ENCODE measurements at regions not wholly inside any gene's neighbourhood (a gene's known extent, or its start where the extent isn't known, plus 50 kb on each side); places are given as distances from the start of the nearest gene placed in this dataset.
"Not testable (repeated sequence)": the region's sequence is repeated elsewhere in the genome, so short reads cannot be mapped to it uniquely, and the experiment has no call there.

DNA sequence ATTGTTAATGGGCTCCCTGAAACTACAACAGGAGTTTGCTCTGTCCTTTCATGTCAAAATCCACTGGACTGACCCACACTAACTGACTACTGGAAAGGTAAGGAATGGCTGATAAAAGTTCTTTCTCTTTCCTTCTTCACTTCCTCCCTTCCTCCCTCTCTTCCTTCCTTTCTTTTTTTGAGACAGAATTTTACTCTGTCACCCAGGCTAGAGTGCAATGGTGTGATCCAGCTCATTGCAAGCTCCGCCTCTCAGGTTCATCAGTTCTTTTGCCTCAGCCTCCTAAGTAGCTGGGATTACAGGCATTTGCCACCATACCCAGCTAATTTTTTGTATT lies 85.2 kb downstream of the IGLL1 start:
- H3K4me3 ChIP-seq (ENCODE audit: low read depth, poor library complexity, severe bottlenecking), result no peak overlapping the region
- 77 to 88% methylated on average over 1 of the region's 1 CpG for WGBS, 2 donors
- DNase-seq (ENCODE audit: low spot score in 2 of 2), result no peak
- intact Hi-C loops (cut with DNase I; ENCODE audit: low total_unique reads), result no loop called here
- TF ChIP-seq, protein P1, sequence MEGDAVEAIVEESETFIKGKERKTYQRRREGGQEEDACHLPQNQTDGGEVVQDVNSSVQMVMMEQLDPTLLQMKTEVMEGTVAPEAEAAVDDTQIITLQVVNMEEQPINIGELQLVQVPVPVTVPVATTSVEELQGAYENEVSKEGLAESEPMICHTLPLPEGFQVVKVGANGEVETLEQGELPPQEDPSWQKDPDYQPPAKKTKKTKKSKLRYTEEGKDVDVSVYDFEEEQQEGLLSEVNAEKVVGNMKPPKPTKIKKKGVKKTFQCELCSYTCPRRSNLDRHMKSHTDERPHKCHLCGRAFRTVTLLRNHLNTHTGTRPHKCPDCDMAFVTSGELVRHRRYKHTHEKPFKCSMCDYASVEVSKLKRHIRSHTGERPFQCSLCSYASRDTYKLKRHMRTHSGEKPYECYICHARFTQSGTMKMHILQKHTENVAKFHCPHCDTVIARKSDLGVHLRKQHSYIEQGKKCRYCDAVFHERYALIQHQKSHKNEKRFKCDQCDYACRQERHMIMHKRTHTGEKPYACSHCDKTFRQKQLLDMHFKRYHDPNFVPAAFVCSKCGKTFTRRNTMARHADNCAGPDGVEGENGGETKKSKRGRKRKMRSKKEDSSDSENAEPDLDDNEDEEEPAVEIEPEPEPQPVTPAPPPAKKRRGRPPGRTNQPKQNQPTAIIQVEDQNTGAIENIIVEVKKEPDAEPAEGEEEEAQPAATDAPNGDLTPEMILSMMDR (IDR thresholded peaks at IDR 0.05), result no peak
- no peak for TF ChIP-seq POLR2A (IDR thresholded peaks at IDR 0.05)

DNA sequence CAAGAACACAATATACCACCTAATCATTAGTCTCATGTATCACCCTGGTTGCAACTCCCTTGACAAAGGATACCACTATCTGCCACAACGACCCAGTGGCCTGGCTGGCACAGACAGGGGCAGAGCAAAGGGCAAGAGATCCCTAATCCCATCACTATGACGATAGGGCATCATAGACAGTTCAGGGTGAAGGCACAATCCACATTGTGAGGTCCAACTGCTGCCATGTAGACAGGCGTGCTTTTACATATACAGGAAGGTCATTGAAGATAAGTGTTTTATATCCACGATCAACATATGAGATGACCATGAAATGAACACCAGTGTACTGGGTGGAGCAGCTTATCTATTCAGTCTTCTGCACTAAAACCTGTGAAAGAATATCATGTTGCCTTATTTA lies 94.6 kb downstream of the IGLL1 start:
- no peak for DNase-seq (ENCODE audit: low spot score in 2 of 2)
- no peak overlapping the region for H3K4me3 ChIP-seq (ENCODE audit: low read depth, poor library complexity, severe bottlenecking)
- 91% methylated on average over 4 of the region's 4 CpGs for WGBS, 2 donors
- intact Hi-C loops (cut with DNase I; ENCODE audit: low total_unique reads), result no loop called here
- TF ChIP-seq, protein P1 (IDR thresholded peaks at IDR 0.05), result no peak

DNA sequence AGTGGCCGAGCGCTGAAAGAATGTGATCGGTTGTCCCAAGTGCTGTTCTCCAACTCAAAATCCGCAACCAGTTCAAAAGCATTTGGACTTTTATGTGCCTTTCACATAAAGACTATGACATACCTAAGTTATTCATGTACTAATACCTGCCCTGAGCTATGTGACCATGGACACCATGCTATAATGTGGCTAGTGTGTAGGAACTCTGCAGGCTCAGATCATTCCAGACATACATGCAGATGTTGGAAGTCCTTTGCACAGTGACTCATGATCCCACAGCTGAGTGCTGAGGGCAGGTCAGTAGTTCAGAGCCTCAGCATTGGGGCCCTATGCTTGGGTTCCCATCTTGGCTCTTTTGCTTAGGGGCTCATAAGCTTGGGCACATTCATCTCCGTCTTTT lies 95.4 kb downstream of the IGLL1 start:
- H3K4me3 ChIP-seq (ENCODE audit: low read depth, poor library complexity, severe bottlenecking), result no peak overlapping the region
- TF ChIP-seq, protein P1 (IDR thresholded peaks at IDR 0.05), result no peak
- no peak for TF ChIP-seq POLR2A (IDR thresholded peaks at IDR 0.05)
- DNase-seq (ENCODE audit: low spot score in 2 of 2), result no peak
- intact Hi-C loops (cut with DNase I; ENCODE audit: low total_unique reads), result no loop called here
- 91 to 96% methylated on average over 5 of the region's 5 CpGs for WGBS, 2 donors

DNA sequence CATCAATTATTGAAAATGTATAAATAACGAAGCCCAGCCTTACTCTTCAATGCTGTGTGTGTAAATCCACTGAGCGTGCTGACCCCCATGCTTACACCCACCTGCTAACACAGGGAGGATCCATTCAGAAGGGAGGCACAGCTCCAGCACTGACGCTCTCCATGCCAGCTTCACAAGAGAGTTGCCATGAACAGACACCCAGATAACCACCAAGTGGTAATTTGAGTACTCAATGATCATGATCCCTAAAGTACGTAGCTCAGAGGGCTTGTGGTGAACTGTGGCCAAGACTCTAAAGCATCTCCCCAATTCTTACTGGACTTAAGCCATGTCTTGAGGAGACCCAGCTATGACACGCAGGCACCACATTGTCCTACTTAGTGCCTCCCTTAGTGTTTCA lies 98.7 kb downstream of the IGLL1 start:
- no peak overlapping the region for H3K4me3 ChIP-seq (ENCODE audit: low read depth, poor library complexity, severe bottlenecking)
- no peak for DNase-seq (ENCODE audit: low spot score in 2 of 2)
- intact Hi-C loops (cut with DNase I; ENCODE audit: low total_unique reads), result no loop called here
- 89 to 94% methylated on average over 5 of the region's 5 CpGs for WGBS, 2 donors
- TF ChIP-seq POLR2A (IDR thresholded peaks at IDR 0.05), result no peak
- TF ChIP-seq, protein P1 (IDR thresholded peaks at IDR 0.05), result no peak

DNA sequence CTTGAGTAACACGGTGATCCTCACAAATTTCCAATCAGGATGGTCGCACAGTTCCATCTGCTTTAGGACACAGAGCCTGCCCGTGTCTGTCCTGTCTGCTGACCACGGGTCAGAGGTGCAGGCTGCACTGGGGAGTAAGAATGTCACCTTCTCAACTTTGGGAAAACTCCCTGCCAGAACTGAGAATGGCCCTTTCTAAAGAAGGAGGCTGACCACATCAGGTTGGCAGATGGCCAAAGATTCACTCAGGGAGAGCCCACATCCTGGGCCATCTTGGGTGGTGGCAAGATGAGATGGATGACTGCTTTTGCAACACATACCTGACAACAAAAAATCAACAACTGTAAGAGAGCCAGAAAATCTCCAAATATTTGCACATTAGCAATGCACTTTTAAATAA lies 101.9 kb downstream of the IGLL1 start:
- TF ChIP-seq, protein P1 (IDR thresholded peaks at IDR 0.05), result no peak
- no peak for TF ChIP-seq POLR2A (IDR thresholded peaks at IDR 0.05)
- DNase-seq (ENCODE audit: low spot score in 2 of 2), result no peak
- no peak overlapping the region for H3K4me3 ChIP-seq (ENCODE audit: low read depth, poor library complexity, severe bottlenecking)
- WGBS, 2 donors, result 75 to 80% methylated on average over 4 of the region's 4 CpGs
- intact Hi-C loops (cut with DNase I; ENCODE audit: low total_unique reads), result no loop called here

DNA sequence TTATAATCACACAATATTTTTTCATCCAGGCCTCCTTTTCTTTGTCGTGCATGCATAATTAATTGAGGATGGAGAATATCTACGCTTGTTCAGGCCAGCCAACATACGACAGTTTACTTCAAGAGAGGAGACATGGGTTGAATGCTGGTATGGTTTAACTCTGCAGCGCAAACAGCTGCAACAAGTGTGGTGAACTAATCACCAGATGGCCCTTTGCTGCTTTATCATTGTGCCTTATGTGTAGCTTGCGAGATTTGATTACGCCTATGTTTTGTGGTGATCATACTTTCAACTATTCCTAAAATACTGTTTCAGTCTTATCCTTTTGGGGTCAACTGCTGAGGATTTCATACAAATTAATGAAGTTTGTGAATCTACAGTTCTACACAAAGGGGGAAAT lies 105.6 kb downstream of the IGLL1 start:
- WGBS, 2 donors, result 83 to 84% methylated on average over 6 of the region's 6 CpGs
- DNase-seq (ENCODE audit: low spot score in 2 of 2); intact Hi-C loops (cut with DNase I; ENCODE audit: low total_unique reads); H3K4me3 ChIP-seq (ENCODE audit: low read depth, poor library complexity, severe bottlenecking): not testable (repeated sequence)

Data from lower leg skin (tissue), 4 donors.